ENCODE measurements at regions not wholly inside any gene's neighbourhood (a gene's known extent, or its start where the extent isn't known, plus 50 kb on each side); places are given as distances from the start of the nearest gene placed in this dataset.
"Not testable (repeated sequence)": the region's sequence is repeated elsewhere in the genome, so short reads cannot be mapped to it uniquely, and the experiment has no call there.

GRCh38 chrX:11905933-11906332 lies 147.9 kb downstream of the MSL3 start:
- TF ChIP-seq, protein P1, sequence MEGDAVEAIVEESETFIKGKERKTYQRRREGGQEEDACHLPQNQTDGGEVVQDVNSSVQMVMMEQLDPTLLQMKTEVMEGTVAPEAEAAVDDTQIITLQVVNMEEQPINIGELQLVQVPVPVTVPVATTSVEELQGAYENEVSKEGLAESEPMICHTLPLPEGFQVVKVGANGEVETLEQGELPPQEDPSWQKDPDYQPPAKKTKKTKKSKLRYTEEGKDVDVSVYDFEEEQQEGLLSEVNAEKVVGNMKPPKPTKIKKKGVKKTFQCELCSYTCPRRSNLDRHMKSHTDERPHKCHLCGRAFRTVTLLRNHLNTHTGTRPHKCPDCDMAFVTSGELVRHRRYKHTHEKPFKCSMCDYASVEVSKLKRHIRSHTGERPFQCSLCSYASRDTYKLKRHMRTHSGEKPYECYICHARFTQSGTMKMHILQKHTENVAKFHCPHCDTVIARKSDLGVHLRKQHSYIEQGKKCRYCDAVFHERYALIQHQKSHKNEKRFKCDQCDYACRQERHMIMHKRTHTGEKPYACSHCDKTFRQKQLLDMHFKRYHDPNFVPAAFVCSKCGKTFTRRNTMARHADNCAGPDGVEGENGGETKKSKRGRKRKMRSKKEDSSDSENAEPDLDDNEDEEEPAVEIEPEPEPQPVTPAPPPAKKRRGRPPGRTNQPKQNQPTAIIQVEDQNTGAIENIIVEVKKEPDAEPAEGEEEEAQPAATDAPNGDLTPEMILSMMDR (IDR thresholded peaks at IDR 0.05), result not testable (repeated sequence)
- TF ChIP-seq POLR2A (IDR thresholded peaks at IDR 0.05), result not testable (repeated sequence)
